OCI-LY3 (cell line): ENCODE measurements at regions not wholly inside any gene's neighbourhood (a gene's known extent, or its start where the extent isn't known, plus 50 kb on each side); places are given as distances from the start of the nearest gene placed in this dataset.

Experiments used
- H2AFZ ChIP-seq: fragments of 200-600, 300-600 bp; shearing (Covaris generic); 2 replicates; pipeline ENCODE4 v1.6.0; 2014; ENCODE audit warnings: antibody characterized with exemption, low read depth, low read length
- H3K27ac ChIP-seq: fragments of 200-600, 300-600 bp; sonication (generic); 2 replicates; pipeline ENCODE4 v1.5.1; 2014; ENCODE audit warnings: mild to moderate bottlenecking, low read length, moderate library complexity, mixed read lengths
- H3K27me3 ChIP-seq: fragments of 200-600, 300-600 bp; sonication (generic); 2 replicates; pipeline ENCODE4 v1.6.1; 2014; ENCODE audit warnings: low read depth, low read length, mixed read lengths
- H3K36me3 ChIP-seq: fragments of 200-600, 300-600 bp; sonication (generic); replicated peaks from 2 replicates; pipeline ENCODE3; 2014; ENCODE audit warnings: low read depth, low read length, mixed read lengths
- H3K4me1 ChIP-seq: fragments of 300-600, 200-600 bp; sonication (generic); 2 replicates; pipeline ENCODE4 v1.6.1; 2014; ENCODE audit warnings: low read length, mixed read lengths
- H3K4me2 ChIP-seq: fragments of 200-600, 300-600 bp; sonication (generic); 2 replicates; pipeline ENCODE4 v1.6.1; 2014; ENCODE audit warnings: low read length, mixed read lengths
- H3K4me3 ChIP-seq: fragments of 300-600, 200-600 bp; sonication (generic); 2 replicates; pipeline ENCODE4 v1.5.1; 2014; ENCODE audit warnings: antibody characterized with exemption, mild to moderate bottlenecking, low read length, moderate library complexity
- H3K79me2 ChIP-seq: fragments of 300-600, 200-600 bp; shearing (Covaris generic); 2 replicates; pipeline ENCODE4 v1.6.1; 2014; ENCODE audit warnings: mild to moderate bottlenecking, low read length, mixed read lengths
- H3K9ac ChIP-seq: fragments of 300-600, 200-600 bp; shearing (Covaris generic); 2 replicates; pipeline ENCODE4 v1.6.0; 2014; ENCODE audit warnings: mild to moderate bottlenecking, low read length, moderate library complexity
- H3K9me3 ChIP-seq: fragments of 200-600, 300-600 bp; shearing (Covaris generic); 2 replicates; pipeline ENCODE4 v1.6.1; 2014; ENCODE audit warnings: low read length, mixed read lengths; ENCODE audit not compliant: insufficient read depth
- H4K20me1 ChIP-seq: fragments of 200-600, 300-600 bp; sonication (generic); 2 replicates; pipeline ENCODE4 v1.6.1; 2016; ENCODE audit warnings: low read length, mixed read lengths; ENCODE audit not compliant: insufficient read depth
- CTCF ChIP-seq: fragments of 200-600, 300-600 bp; sonication (generic); IDR thresholded peaks from 2 replicates; pipeline ENCODE4 v1.5.1; 2014; ENCODE audit warnings: antibody characterized with exemption, low read length, low read depth
- EZH2phosphoT487 ChIP-seq: fragments of 200-600 bp; shearing (Covaris generic); IDR thresholded peaks from 2 replicates; pipeline ENCODE4 v1.6.1; 2018; ENCODE audit warnings: antibody characterized with exemption, mixed run types, low read depth

- TF ChIP-seq EZH2phosphoT487: no peak
- TF ChIP-seq CTCF: no peak
- Histone ChIP-seq H3K79me2 (no peaks in the 10 kb centered on the region), H3K27me3 (no peaks in the 10 kb centered on the region), H3K4me3 (no peak overlapping the region), H3K36me3 (no peaks in the 10 kb centered on the region), H3K27ac (no peak overlapping the region), H3K4me2 (no peak overlapping the region), H2AFZ (no peak overlapping the region), H3K9ac (no peak overlapping the region), H3K4me1 (no peaks in the 10 kb centered on the region), H4K20me1 (no peaks in the 10 kb centered on the region), H3K9me3 (no peaks in the 10 kb centered on the region)
Observed at GRCh38 chrY:19055232-19056137, 281.9 kb upstream of the HSFY2 start.

- Histone ChIP-seq H3K36me3 (no peaks in the 10 kb centered on the region), H2AFZ (no peak overlapping the region), H3K27me3 (no peaks in the 10 kb centered on the region), H3K4me1 (no peaks in the 10 kb centered on the region), H3K9ac (no peak overlapping the region), H3K79me2 (no peaks in the 10 kb centered on the region), H3K9me3 (no peaks in the 10 kb centered on the region), H4K20me1 (no peaks in the 10 kb centered on the region), H3K4me2 (no peak overlapping the region), H3K27ac (no peak overlapping the region), H3K4me3 (no peak overlapping the region)
- TF ChIP-seq CTCF (no peak), EZH2phosphoT487 (no peak)
Observed at GRCh38 chrY:19053806-19054205, 280.3 kb upstream of the HSFY2 start.

- H3K4me3 ChIP-seq: no peak overlapping the region
- no peak overlapping the region for H3K27ac ChIP-seq
- no peak overlapping the region for H3K9ac ChIP-seq
- TF ChIP-seq CTCF: no peak
- TF ChIP-seq EZH2phosphoT487: no peak
- no peaks in the 10 kb centered on the region for H3K27me3 ChIP-seq
- no peaks in the 10 kb centered on the region for H3K9me3 ChIP-seq
- no peaks in the 10 kb centered on the region for H3K4me1 ChIP-seq
- H4K20me1 ChIP-seq: no peaks in the 10 kb centered on the region
- no peaks in the 10 kb centered on the region for H3K79me2 ChIP-seq
- no peak overlapping the region for H2AFZ ChIP-seq
- no peak overlapping the region for H3K4me2 ChIP-seq
- no peaks in the 10 kb centered on the region for H3K36me3 ChIP-seq
Observed at GRCh38 chrY:19051021-19051420, 277.5 kb upstream of the HSFY2 start.

- TF ChIP-seq EZH2phosphoT487: no peak
- TF ChIP-seq CTCF: no peak
- H3K4me3 ChIP-seq: no peak overlapping the region
- H3K4me1 ChIP-seq: no peaks in the 10 kb centered on the region
- H3K4me2 ChIP-seq: no peak overlapping the region
- no peaks in the 10 kb centered on the region for H3K36me3 ChIP-seq
- no peak overlapping the region for H3K27ac ChIP-seq
- no peak overlapping the region for H3K9ac ChIP-seq
- H4K20me1 ChIP-seq: no peaks in the 10 kb centered on the region
- H2AFZ ChIP-seq: no peak overlapping the region
- no peaks in the 10 kb centered on the region for H3K79me2 ChIP-seq
- no peaks in the 10 kb centered on the region for H3K27me3 ChIP-seq
- no peaks in the 10 kb centered on the region for H3K9me3 ChIP-seq
Observed at GRCh38 chrY:19042984-19043442, 269.5 kb upstream of the HSFY2 start.
